GM04504 (cell line): ENCODE measurements at regions not wholly inside any gene's neighbourhood (a gene's known extent, or its start where the extent isn't known, plus 50 kb on each side); places are given as distances from the start of the nearest gene placed in this dataset.

Source experiments
- DNase-seq: peaks from one replicate; pipeline ENCODE4 v3.0.0-alpha.2; 2012; ENCODE audit warnings: low read depth

DNA sequence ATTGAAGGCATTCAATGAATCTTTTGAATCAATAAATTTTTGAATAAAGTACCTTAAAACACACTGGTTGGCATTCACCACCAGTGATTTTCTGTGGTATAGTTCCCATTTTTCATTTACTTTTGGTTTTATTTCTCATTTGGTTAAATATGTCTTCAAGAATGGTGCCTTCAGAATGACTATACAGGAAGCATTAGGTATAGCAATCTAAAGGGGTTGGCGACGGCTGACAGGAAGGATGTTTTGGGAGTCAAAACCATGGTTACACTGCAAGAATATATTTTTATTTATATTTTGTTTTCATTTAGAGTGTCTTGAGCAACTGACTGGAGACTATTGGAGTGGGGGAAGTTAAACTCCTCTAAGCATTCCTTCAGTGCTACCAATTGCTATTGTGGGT, 235.7 kb downstream of the HTR1A start:
- no peak for DNase-seq

- DNase-seq = no peak
Measured at GRCh38 chr5:63719147-63719546, 243.1 kb downstream of the HTR1A start.

GRCh38 chr5:63700241-63700640, 262.0 kb downstream of the HTR1A start:
- DNase-seq = no peak

DNA sequence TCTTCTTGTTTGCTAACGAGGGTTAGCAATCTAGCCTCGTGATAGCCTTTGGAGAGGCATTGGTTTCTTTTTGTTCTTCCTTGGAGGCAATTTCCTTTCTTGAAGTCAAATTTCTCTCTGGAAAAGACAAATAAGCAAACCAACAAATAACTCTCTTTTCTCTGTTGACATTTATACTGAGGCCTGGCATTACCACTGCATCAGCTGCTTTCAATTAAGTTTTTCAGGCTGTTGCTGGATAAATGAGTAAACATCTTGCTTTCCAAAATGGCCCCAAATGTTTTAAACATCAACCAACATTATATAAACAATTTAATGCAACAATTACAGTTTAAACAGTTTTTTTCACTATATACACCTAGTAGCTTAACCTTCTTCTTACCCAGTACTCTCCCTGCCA, 264.4 kb downstream of the HTR1A start:
- no peak for DNase-seq

DNA sequence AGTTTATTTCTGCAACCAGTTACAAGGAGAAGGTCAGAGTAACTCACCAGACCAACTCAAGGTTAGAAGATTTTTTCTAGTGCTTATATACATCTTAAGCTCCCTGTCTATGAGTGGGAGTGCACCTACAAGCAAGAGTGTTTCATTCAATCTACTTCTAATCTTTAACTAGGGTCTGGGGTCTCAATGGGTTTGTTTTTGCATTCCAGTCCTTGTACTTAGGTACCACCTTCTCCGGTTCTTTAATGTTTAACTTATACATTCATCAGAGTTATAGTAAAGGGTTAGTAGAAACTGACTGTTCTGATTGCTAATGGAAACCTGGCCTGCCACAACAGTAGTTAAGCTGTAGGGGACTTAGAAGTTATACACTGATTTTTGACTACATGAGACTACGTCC, 271.7 kb downstream of the HTR1A start:
- no peak for DNase-seq

DNA sequence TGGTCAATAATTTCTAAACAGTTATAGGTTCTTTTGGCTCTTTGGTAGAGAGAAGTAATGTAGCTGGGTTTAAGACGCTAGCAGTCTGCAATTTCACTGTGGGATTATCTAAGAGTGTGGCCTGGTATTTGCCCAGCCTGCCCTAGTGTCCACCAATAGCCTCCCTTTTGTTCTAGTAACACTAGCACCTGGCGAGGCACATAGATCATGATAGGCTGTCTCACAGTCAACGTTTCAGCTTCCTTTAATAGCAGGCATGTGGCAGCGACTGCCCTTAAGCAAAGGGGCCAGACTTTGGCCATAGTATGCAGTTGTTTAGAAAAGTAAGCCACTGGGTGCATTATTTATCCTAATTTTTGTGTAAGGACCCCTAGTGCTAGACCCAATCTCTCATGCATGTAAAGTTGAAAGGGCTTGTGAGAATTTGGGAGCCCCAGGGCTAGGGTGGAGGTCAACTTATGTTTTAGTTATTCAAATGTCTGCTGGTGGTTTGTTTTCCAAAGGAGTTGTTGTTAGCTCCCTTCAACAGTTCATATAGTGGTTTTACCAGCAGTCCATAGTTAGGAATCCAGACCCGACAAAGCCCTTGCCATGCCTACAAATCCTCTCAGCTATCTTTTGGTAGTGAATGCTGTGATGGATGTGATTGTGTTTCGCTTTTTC, 274.3 kb downstream of the HTR1A start:
- no peak for DNase-seq

- no peak for DNase-seq
Measured at GRCh38 chr5:63686938-63687337, 275.3 kb downstream of the HTR1A start.

DNA sequence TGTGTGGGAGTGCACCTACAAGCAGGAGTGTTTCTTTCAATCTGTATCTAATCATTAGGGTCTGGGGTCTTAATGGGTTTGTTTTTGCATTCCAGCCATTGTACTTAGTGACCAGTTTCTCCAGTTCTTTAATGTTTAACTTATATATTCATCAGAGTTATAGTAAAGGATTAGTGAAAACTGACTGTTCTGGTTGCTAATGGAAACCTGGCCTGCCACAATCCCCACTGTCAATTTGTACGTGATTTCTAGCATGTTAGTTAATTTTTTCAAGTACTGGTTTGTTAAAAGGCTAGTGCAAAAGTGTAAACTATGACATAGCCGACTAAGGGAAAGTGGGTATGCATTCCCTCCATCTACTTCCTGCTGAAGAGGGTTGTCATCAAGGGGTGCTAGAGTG, 276.1 kb downstream of the HTR1A start:
- DNase-seq = no peak

- no peak for DNase-seq
Measured at GRCh38 chr5:63685454-63685853, 276.8 kb downstream of the HTR1A start.

- DNase-seq = no peak
Measured at GRCh38 chr5:63674881-63675280, 287.4 kb downstream of the HTR1A start.

GRCh38 chr5:63655043-63655442, 307.2 kb downstream of the HTR1A start:
- no peak for DNase-seq

DNA sequence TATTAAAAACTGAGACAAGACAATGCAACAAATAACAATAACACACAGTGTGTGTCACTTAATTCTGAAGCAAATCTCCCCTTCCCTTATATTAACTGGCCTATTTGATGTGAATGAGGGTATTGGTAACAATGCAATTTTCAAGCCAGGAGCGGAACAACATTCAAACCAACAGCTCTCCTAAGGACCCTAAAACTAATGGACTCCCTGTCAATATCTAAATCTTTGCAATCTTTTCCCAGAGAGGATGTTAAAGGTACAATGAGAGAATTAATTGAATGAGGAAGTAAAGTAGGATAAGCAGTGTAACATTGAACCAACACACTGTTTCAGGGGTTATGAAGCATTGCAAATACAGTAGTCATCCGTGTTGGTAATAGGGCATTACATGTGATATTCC, 311.7 kb downstream of the HTR1A start:
- DNase-seq = no peak

- no peak for DNase-seq
Measured at GRCh38 chr5:63648376-63648775, 313.9 kb downstream of the HTR1A start.

DNA sequence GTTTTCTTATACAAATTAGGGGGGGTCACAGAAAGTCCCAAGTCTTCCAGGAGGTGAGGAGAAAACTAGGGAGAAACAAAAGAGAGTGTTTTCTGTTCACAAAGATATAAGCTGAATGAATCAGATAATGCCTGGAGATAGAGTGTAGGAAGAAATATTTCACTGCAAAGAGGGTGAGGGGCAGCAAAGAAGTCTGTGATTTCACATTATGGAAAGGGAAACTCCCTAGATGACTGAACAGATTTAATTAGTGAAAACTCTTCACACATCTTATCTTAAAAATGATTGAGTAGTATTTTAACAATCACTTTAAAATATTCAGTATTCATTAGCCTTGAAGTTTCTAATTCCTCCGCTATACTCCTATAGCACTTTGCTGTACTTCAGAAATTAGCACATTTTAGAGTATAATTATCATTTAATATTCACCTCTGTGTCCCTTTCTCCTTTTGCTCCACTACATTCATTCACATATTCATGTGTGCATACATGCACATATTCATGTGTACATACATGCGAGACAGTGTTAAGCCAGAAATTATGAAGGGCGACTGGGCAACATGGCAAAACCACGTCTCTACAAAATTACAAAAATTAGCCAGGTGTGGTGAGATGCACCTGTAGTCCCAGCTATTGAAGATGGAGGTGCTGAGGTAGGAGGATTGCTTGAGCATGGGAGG, 332.2 kb downstream of the HTR1A start:
- no peak for DNase-seq

GRCh38 chr5:63613442-63613841, 348.8 kb downstream of the HTR1A start:
- DNase-seq = no peak

- no peak for DNase-seq
Measured at GRCh38 chr5:63603996-63604395, 358.2 kb downstream of the HTR1A start.

GRCh38 chr5:63602971-63603370, 359.3 kb downstream of the HTR1A start:
- DNase-seq = no peak

GRCh38 chr5:63596254-63596653, 366.0 kb downstream of the HTR1A start:
- no peak for DNase-seq

DNA sequence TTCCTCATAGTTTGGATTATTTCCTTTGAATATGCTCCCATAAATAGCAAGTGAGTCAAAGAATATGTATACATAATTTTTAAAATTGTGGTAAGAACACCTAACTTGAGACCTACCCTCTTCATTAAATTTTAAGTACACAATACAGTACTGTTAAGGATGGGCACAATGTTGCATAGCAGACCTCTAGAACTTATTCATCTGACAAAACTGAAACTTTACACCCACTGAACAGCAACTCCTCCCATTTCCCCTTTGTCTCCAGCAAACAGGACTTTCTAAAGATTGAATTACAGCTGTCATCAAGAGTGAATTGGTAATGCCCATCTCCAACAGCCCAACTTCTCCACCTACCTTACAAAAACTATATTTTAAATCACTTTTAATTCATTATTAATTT, 388.9 kb downstream of the HTR1A start:
- DNase-seq = no peak

- DNase-seq = no peak
Measured at GRCh38 chr5:63572740-63573139, 389.5 kb downstream of the HTR1A start.

GRCh38 chr5:63570752-63571151, 391.5 kb downstream of the HTR1A start:
- DNase-seq = no peak

GRCh38 chr5:63564789-63565188, 397.5 kb downstream of the HTR1A start:
- DNase-seq = no peak

- DNase-seq = no peak
Measured at GRCh38 chr5:63563008-63563917, 399.0 kb downstream of the HTR1A start.
